HG03196 (cell line): ENCODE measurements at regions not wholly inside any gene's neighbourhood (a gene's known extent, or its start where the extent isn't known, plus 50 kb on each side); places are given as distances from the start of the nearest gene placed in this dataset.

Experiments used
- ATAC-seq: cut with Tn5 transposase; IDR thresholded peaks from one replicate; pipeline ENCODE4 v1.9.1; 2021; ENCODE audit not compliant: unreplicated experiment

DNA sequence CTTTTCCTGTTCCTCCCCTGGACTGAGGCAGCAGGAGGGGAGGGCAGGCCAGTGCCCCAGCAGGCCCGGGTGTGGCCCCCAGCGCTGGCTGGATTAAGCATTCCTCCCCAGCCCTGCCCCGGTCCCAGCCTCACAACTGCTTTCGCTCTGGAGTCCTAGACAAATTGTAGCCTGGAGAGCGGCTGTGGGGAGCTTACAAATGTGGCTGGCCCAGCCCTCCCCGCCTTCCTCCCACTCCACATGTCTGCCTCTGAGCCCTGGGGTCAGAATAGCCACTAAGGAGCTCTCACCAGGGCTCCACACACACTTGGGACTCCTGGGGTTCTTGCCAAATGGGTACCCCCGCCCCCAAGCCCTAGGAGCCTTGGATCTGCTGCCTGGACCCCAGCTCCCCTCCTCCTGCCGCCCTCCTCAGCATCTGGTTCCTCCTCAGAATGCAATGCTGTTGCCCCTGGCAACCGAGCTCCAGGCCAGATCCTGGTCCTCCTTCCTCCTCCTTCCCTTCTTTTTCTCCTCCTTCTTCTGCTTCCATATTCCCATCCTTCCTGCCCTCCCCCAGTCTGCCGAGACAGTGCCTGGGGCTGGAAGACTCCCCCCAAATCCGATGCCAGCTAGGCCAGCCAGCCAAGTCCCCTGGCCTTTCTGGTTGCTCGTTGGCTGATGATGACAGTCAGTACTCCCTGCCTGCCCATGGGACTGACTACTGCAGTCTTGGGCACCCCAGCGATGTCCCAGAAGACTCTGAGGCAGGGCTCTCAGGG is 91.1 kb downstream of the LINGO1 start:
- ATAC-seq: no peak

- ATAC-seq: no peak
Measured at GRCh38 chr15:77540312-77541060, 92.2 kb downstream of the LINGO1 start.

DNA sequence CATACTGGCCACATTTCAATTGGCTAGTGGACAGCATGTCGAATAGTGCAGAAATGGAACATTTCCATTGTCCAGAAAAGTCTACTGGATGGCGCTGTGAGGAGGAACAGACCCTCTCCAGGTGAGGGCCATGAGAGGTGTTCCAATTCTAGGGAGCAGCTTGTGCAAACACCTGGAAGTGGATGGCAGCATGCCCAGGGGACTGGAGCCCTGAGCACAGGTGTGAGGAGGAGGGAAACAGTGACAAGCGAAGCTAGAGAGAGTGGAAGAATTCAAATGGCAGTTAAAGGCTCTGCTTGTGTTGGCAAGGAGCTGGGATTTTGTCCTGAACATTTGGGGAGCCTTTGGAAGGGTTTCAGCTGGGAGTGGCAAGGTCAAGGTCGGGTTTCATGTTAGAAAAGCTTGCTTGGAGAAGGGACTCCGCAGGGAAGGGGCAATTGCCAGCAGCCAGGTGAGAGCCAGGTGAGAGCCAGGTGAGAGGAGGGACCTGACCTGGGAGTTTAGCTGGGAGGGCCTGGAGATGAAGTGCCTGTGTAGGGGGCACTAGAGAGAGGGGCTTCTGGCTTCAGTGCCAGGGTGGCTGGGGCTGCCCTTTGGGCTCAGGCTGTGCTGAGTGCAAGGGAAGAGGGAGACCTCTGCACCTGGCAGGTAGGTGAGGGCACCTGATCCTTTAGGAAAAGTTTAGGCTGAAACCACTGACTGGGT is 93.8 kb downstream of the LINGO1 start:
- ATAC-seq: no peak

GRCh38 chr15:77538027-77538451 is 94.7 kb downstream of the LINGO1 start:
- no peak for ATAC-seq

- no peak for ATAC-seq
Measured at GRCh38 chr15:77537006-77537405, 95.7 kb downstream of the LINGO1 start.

GRCh38 chr15:77535845-77536244 is 96.9 kb downstream of the LINGO1 start:
- ATAC-seq: no peak
